ENCODE measurements at regions not wholly inside any gene's neighbourhood (a gene's known extent, or its start where the extent isn't known, plus 50 kb on each side); places are given as distances from the start of the nearest gene placed in this dataset.

GRCh38 chr14:53620317-53620716, 336.3 kb downstream of the BMP4 start:
- Histone ChIP-seq H3T11ph (ENCODE audit: low read length) (no peak overlapping the region), H4K20me1 (ENCODE audit: control insufficient read depth, insufficient read depth, insufficient read length) (no peaks in the 10 kb centered on the region), H3K9ac (ENCODE audit: extremely low read depth, insufficient read length, low read length) (no peak overlapping the region), H3K4me1 (ENCODE audit: insufficient read depth, low read length) (no peaks in the 10 kb centered on the region), H3K79me2 (ENCODE audit: insufficient read depth, low read length) (no peaks in the 10 kb centered on the region), H3K4me2 (ENCODE audit: insufficient read depth, insufficient read length, low read length) (no peak overlapping the region), H3K27ac (ENCODE audit: insufficient read length, low read depth, low read length) (no peak overlapping the region), H3K4ac (ENCODE audit: low read depth, low read length) (no peak overlapping the region), H3K79me1 (ENCODE audit: insufficient read depth, low read depth, low read length, poor library complexity, severe bottlenecking) (no peaks in the 10 kb centered on the region), H2BK12ac (ENCODE audit: insufficient read length, low read depth, low read length) (no peak overlapping the region), H4K5ac (ENCODE audit: insufficient read length, low read depth, low read length) (no peak overlapping the region), H3K9me3 (ENCODE audit: control insufficient read depth, low read depth, low read length) (no peaks in the 10 kb centered on the region), H2BK20ac (ENCODE audit: low read depth, low read length, poor library complexity, severe bottlenecking) (no peak overlapping the region), H3K18ac (ENCODE audit: insufficient read length, low read depth, low read length) (no peak overlapping the region), H2BK120ac (ENCODE audit: low read depth, low read length, poor library complexity, severe bottlenecking) (no peak overlapping the region), H2AK5ac (ENCODE audit: insufficient read length, low read length) (no peak overlapping the region), H2BK5ac (ENCODE audit: insufficient read length, low read length) (no peak overlapping the region), H3K27me3 (ENCODE audit: insufficient read depth, low read length) (no peaks in the 10 kb centered on the region), H3K14ac (ENCODE audit: insufficient read depth, low read length) (no peak overlapping the region), H3K23ac (ENCODE audit: insufficient read length, low read depth, low read length) (no peak overlapping the region), H4K91ac (ENCODE audit: insufficient read length, low read depth, low read length) (no peak overlapping the region), H2BK15ac (ENCODE audit: low read depth, low read length) (no peak overlapping the region), H2AFZ (ENCODE audit: low read length) (no peak overlapping the region), H3K56ac (ENCODE audit: insufficient read length, low read depth, low read length) (no peak overlapping the region), H4K8ac (replicated peaks; ENCODE audit: insufficient read length, low read depth, low read length) (no peak overlapping the region), H3K23me2 (ENCODE audit: insufficient read length, low read depth, low read length, poor library complexity, severe bottlenecking) (no peaks in the 10 kb centered on the region)
- Mint-ChIP-seq H3K27me3 (ENCODE audit: low read depth) (no peaks in the 10 kb centered on the region), H3K36me3 (ENCODE audit: insufficient read depth in 1 of 3, low read depth in 3 of 3) (no peaks in the 10 kb centered on the region), H3K4me1 (no peaks in the 10 kb centered on the region), H3K9me3 (peaks cover 2 to 3% of the 10 kb centered on the region in 2 experiments; a peak in 2 of 5 replicates), H3K27ac (no peak overlapping the region), H3K4me3 (no peak overlapping the region)
- no peak for TF ChIP-seq CTCF (conservative IDR thresholded peaks at IDR 0.05)
- WGBS (ENCODE audit: extremely low coverage, insufficient read length, low lambda C conversion rate), result no CpG with 5 or more reads among the region's 2 CpGs
- DNase-seq, result no peak
